ENCODE measurements at regions not wholly inside any gene's neighbourhood (a gene's known extent, or its start where the extent isn't known, plus 50 kb on each side); places are given as distances from the start of the nearest gene placed in this dataset.

DNA sequence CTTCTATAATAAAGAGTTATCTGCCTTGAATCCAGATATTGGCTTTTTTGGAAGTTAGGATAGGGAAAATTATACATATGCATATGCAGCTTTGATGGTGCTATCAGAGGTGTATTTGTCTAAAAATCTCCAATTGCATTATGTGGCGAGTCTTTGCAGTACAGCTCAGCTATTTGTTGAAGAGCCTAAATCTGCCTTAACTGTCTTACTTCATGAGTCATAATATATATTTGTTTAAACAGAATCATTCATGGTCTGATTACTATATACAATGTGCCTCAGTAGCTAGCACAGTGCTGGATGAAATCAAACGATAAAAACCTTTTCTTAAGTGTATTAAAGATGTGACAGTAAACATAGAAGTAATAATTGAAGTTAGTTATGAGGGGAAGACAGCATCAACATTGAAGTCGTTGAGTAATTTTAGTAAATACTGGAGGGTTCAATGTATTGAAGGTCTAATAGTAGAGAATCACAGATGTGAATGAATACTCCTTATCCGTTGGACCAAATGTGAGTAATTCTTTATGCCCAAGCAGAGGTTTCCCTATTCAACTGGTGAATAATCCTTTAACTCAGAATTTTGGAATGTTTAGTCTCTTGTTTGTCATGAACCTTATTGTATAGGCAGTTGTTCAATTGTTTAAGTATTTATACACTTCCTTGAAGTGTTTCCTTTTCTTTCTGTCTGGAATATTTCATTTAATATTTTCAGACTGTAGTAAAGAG, 74.8 kb upstream of the NAALADL2 start:
- no peak overlapping the region for H3K4me3 ChIP-seq (ENCODE audit: low read depth, low read length)
- in situ Hi-C loops (cut with HindIII; ENCODE audit: low sequenced_read_pairs) = no loop called here
- TF ChIP-seq, protein P1, sequence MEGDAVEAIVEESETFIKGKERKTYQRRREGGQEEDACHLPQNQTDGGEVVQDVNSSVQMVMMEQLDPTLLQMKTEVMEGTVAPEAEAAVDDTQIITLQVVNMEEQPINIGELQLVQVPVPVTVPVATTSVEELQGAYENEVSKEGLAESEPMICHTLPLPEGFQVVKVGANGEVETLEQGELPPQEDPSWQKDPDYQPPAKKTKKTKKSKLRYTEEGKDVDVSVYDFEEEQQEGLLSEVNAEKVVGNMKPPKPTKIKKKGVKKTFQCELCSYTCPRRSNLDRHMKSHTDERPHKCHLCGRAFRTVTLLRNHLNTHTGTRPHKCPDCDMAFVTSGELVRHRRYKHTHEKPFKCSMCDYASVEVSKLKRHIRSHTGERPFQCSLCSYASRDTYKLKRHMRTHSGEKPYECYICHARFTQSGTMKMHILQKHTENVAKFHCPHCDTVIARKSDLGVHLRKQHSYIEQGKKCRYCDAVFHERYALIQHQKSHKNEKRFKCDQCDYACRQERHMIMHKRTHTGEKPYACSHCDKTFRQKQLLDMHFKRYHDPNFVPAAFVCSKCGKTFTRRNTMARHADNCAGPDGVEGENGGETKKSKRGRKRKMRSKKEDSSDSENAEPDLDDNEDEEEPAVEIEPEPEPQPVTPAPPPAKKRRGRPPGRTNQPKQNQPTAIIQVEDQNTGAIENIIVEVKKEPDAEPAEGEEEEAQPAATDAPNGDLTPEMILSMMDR (IDR thresholded peaks at IDR 0.05; ENCODE audit: low read depth, low read length, missing control alignments) = no peak
- DNase-seq (ENCODE audit: low read depth) = no peak

DNA sequence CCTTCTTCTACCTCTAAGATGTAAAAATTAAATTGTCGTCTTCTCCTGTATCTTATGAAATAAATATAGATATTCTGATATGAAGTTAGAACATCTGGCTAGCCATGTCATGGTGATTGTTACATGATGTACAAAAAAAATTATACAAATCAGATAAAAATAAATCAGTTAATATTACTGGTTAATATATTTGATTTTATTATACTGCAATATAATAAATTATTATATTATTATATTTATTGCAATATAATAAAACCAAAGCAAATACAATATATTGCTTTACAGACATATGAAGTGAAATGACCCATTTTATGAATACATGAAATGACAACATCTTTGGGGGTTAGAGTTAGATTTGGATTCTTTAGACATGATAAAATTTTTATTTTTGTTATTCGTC, 72.3 kb upstream of the NAALADL2 start:
- H3K4me3 ChIP-seq (ENCODE audit: low read depth, low read length) = no peak overlapping the region
- DNase-seq (ENCODE audit: low read depth) = no peak
- TF ChIP-seq, protein P1 (IDR thresholded peaks at IDR 0.05; ENCODE audit: low read depth, low read length, missing control alignments) = no peak
- in situ Hi-C loops (cut with HindIII; ENCODE audit: low sequenced_read_pairs) = no loop called here

DNA sequence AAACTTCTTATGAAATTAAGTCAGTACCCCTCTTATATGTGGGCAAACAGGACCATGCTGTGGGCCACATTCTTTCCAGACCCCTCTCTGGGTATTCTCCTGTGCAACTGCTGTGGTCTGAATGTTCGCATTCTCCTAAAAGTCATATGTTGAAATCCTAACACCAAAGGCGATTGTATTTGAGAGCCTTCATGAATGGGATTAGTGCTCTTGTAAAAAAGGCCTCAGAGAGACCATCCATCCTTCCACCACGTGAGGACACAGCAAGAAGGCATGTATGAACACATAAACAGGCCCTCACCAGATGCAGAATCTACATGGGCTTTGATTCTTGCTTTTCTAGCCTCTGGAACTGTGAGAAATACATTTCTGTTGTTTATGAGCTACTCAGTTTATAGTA, 68.0 kb upstream of the NAALADL2 start:
- in situ Hi-C loops (cut with HindIII; ENCODE audit: low sequenced_read_pairs) = no loop called here
- DNase-seq (ENCODE audit: low read depth) = no peak
- H3K4me3 ChIP-seq (ENCODE audit: low read depth, low read length) = no peak overlapping the region
- TF ChIP-seq, protein P1 (IDR thresholded peaks at IDR 0.05; ENCODE audit: low read depth, low read length, missing control alignments) = no peak

DNA sequence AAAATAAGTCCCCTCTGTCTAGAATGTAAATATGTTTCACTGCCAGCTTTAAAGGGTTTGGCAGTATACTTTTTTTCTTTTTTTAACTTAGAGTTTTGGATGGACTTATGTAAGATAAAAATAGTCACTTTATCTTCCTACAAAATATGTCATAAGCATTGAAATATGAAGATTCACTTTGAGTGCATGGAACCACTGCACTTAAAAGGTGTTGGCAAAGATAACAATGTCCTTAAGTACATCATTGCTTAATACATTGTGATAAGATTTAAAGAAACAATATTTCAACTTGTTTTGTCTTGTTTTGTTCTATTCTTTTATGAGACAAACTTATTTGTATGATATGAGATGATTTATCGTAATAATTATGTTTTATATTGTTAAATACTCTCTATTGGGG, 66.3 kb upstream of the NAALADL2 start:
- H3K4me3 ChIP-seq (ENCODE audit: low read depth, low read length) = no peak overlapping the region
- no peak for DNase-seq (ENCODE audit: low read depth)
- TF ChIP-seq, protein P1 (IDR thresholded peaks at IDR 0.05; ENCODE audit: low read depth, low read length, missing control alignments) = no peak
- in situ Hi-C loops (cut with HindIII; ENCODE audit: low sequenced_read_pairs) = no loop called here

Data from astrocyte of the cerebellum (primary cell).